ENCODE measurements at regions not wholly inside any gene's neighbourhood (a gene's known extent, or its start where the extent isn't known, plus 50 kb on each side); places are given as distances from the start of the nearest gene placed in this dataset.
"Not testable (repeated sequence)": the region's sequence is repeated elsewhere in the genome, so short reads cannot be mapped to it uniquely, and the experiment has no call there.

GRCh38 chr2:88802026-88802425 is 110.6 kb downstream of the RPIA start:
- DNase-seq (ENCODE audit: low read depth); H3K4me3 ChIP-seq (ENCODE audit: control insufficient read depth, low read depth, low read length): not testable (repeated sequence)

GRCh38 chr2:88807237-88807962 is 115.9 kb downstream of the RPIA start:
- no peak for TF ChIP-seq CTCF (IDR thresholded peaks at IDR 0.05; ENCODE audit: control insufficient read depth, insufficient read depth, low read depth, low read length, missing control alignments)
- DNase-seq (ENCODE audit: low read depth): no peak
- no peak overlapping the region for H3K4me3 ChIP-seq (ENCODE audit: control insufficient read depth, low read depth, low read length)

- no peak overlapping the region for H3K4me3 ChIP-seq (ENCODE audit: control insufficient read depth, low read depth, low read length)
- no peak for TF ChIP-seq CTCF (IDR thresholded peaks at IDR 0.05; ENCODE audit: control insufficient read depth, insufficient read depth, low read depth, low read length, missing control alignments)
- DNase-seq (ENCODE audit: low read depth): no peak
Observed at GRCh38 chr2:88808083-88808482, 116.6 kb downstream of the RPIA start.

- no peak for DNase-seq (ENCODE audit: low read depth)
Observed at GRCh38 chr2:88808652-88809051, 117.2 kb downstream of the RPIA start.

GRCh38 chr2:88809216-88809615 is 117.7 kb downstream of the RPIA start:
- no peak for TF ChIP-seq CTCF (IDR thresholded peaks at IDR 0.05; ENCODE audit: control insufficient read depth, insufficient read depth, low read depth, low read length, missing control alignments)
- no peak overlapping the region for H3K4me3 ChIP-seq (ENCODE audit: control insufficient read depth, low read depth, low read length)
- no peak for DNase-seq (ENCODE audit: low read depth)

More at GRCh38 chr2:88808652-88809051, 117.2 kb downstream of the RPIA start:
- H3K4me3 ChIP-seq (ENCODE audit: control insufficient read depth, low read depth, low read length): no peak overlapping the region
- no peak for TF ChIP-seq CTCF (IDR thresholded peaks at IDR 0.05; ENCODE audit: control insufficient read depth, insufficient read depth, low read depth, low read length, missing control alignments)

GRCh38 chr2:88810017-88810416 is 118.5 kb downstream of the RPIA start:
- TF ChIP-seq CTCF (IDR thresholded peaks at IDR 0.05; ENCODE audit: control insufficient read depth, insufficient read depth, low read depth, low read length, missing control alignments): no peak
- no peak overlapping the region for H3K4me3 ChIP-seq (ENCODE audit: control insufficient read depth, low read depth, low read length)
- no peak for DNase-seq (ENCODE audit: low read depth)

- no peak for DNase-seq (ENCODE audit: low read depth)
- TF ChIP-seq CTCF (IDR thresholded peaks at IDR 0.05; ENCODE audit: control insufficient read depth, insufficient read depth, low read depth, low read length, missing control alignments): no peak
Observed at GRCh38 chr2:88810488-88810887, 119.0 kb downstream of the RPIA start.

More at GRCh38 chr2:88810488-88810887, 119.0 kb downstream of the RPIA start:
- no peak overlapping the region for H3K4me3 ChIP-seq (ENCODE audit: control insufficient read depth, low read depth, low read length)

Measured in AG09309 (cell line).